Lower leg skin (tissue), 3 donors: ENCODE measurements at regions not wholly inside any gene's neighbourhood (a gene's known extent, or its start where the extent isn't known, plus 50 kb on each side); places are given as distances from the start of the nearest gene placed in this dataset.

ENCODE experiments used
- CTCF ChIP-seq, 3 donors: fragments of 450-650 bp; IDR thresholded peaks; one replicate each; pipeline ENCODE4 v1.5.1; 2016; ENCODE audit warnings: antibody characterized with exemption in 3 of 3, mild to moderate bottlenecking in 3 of 3, moderate library complexity in 2 of 3
- POLR2A ChIP-seq, 2 donors: fragments of 450-650 bp; IDR thresholded peaks; one replicate each; pipeline ENCODE4 v1.6.1; 2016 to 2017; ENCODE audit warnings: antibody characterized with exemption in 2 of 2, mild to moderate bottlenecking in 1 of 2, moderate library complexity in 1 of 2

GRCh38 chr3:869269-869668 is 223.6 kb upstream of the CNTN6 start:
- no peak for TF ChIP-seq CTCF (IDR thresholded peaks at IDR 0.05)
- TF ChIP-seq POLR2A (IDR thresholded peaks at IDR 0.05) = no peak
